Gastroesophageal sphincter (tissue), 4 donors: ENCODE measurements at regions not wholly inside any gene's neighbourhood (a gene's known extent, or its start where the extent isn't known, plus 50 kb on each side); places are given as distances from the start of the nearest gene placed in this dataset.

Experiments
- ATAC-seq: fragments of 150-250 bp; one replicate; pipeline ENCODE4 v1.9.1; 2016; ENCODE audit warnings: mild to moderate bottlenecking, moderate library complexity
- H3K27ac ChIP-seq, 4 donors: fragments of 200-600 bp; sonication (generic) in 3 of 4; 1 replicate in 3 of 4; 2 replicates in 1 of 4; pipeline ENCODE4 v1.5.1; 2016 to 2019
- H3K27me3 ChIP-seq: fragments of 200-600 bp; sonication (generic); one replicate; pipeline ENCODE4 v1.5.1; 2019
- H3K36me3 ChIP-seq, 2 donors: fragments of 200-600 bp; sonication (generic); one replicate each; pipeline ENCODE4 v1.5.1; 2019; ENCODE audit warnings: control low read depth in 1 of 2
- H3K4me1 ChIP-seq, 3 donors: fragments of 200-600 bp; sonication (generic); 1 replicate in 2 of 3; 2 replicates in 1 of 3; pipeline ENCODE4 v1.5.1; 2016 to 2019; ENCODE audit warnings: control low read depth in 2 of 3
- H3K4me3 ChIP-seq, 2 donors: fragments of 200-600 bp; sonication (generic); one replicate each; pipeline ENCODE4 v1.5.1; 2019; ENCODE audit warnings: mild to moderate bottlenecking in 1 of 2, moderate library complexity in 1 of 2
- H3K9me3 ChIP-seq, 3 donors: fragments of 200-600 bp; sonication (generic); one replicate each; pipeline ENCODE4 v1.5.1; 2017 to 2019; ENCODE audit warnings: control low read depth in 2 of 3
- CTCF ChIP-seq, 4 experiments: fragments of 200-600 bp in 2 of 4; fragments of 450-650 bp in 2 of 4; sonication (generic) in 1 of 4; IDR thresholded peaks; one replicate each; pipeline ENCODE4 v1.5.1; 2017 to 2019; ENCODE audit warnings: antibody characterized with exemption in 4 of 4, mild to moderate bottlenecking in 2 of 4, moderate library complexity in 2 of 4
- EP300 ChIP-seq: sonication (generic); formaldehyde crosslinking; IDR thresholded peaks from one replicate; pipeline ENCODE4 v1.6.1; 2017; ENCODE audit warnings: antibody characterized with exemption, mild to moderate bottlenecking
- POLR2A ChIP-seq, 2 donors: fragments of 450-650 bp; IDR thresholded peaks; one replicate each; pipeline ENCODE4 v1.6.1; 2017; ENCODE audit warnings: antibody characterized with exemption in 2 of 2, mild to moderate bottlenecking in 2 of 2, moderate library complexity in 1 of 2
- POLR2AphosphoS5 ChIP-seq: sonication (generic); formaldehyde crosslinking; IDR thresholded peaks from one replicate; pipeline ENCODE4 v1.6.1; 2017; ENCODE audit warnings: antibody characterized with exemption
- WGBS, 2 donors: methylation state at CpG; one replicate each; pipeline ENCODE4 v1.1.5; 2018; ENCODE audit warnings: low coverage in 1 of 2; 5-methylcytosine and 5-hydroxymethylcytosine counted together

- TF ChIP-seq POLR2AphosphoS5 (no peak), POLR2A (IDR thresholded peaks at IDR 0.05) (no peak), EP300 (no peak), CTCF (IDR thresholded peaks at IDR 0.05) (no peak)
- no peaks in the 10 kb centered on the region for H3K9me3 ChIP-seq
- no peaks in the 10 kb centered on the region for H3K27me3 ChIP-seq
- H3K4me3 ChIP-seq, result no peak overlapping the region
- no peaks in the 10 kb centered on the region for H3K36me3 ChIP-seq
- ATAC-seq, result no peak
- H3K4me1 ChIP-seq, result no peaks in the 10 kb centered on the region
- 0 to 65% methylated on average over 1 to 3 of the region's 3 CpGs for WGBS, 2 donors
- no peak overlapping the region for H3K27ac ChIP-seq
Observed at GRCh38 chr2:75390169-75390568, 170.6 kb downstream of the EVA1A start.

- no peak overlapping the region for H3K27ac ChIP-seq
- H3K9me3 ChIP-seq, result no peaks in the 10 kb centered on the region
- ATAC-seq, result no peak
- 50 to 66% methylated on average over 1 to 2 of the region's 2 CpGs for WGBS, 2 donors
- no peak overlapping the region for H3K4me3 ChIP-seq
- H3K36me3 ChIP-seq, result no peaks in the 10 kb centered on the region
- TF ChIP-seq POLR2AphosphoS5 (no peak), EP300 (no peak), CTCF (IDR thresholded peaks at IDR 0.05) (no peak), POLR2A (IDR thresholded peaks at IDR 0.05) (no peak)
- no peaks in the 10 kb centered on the region for H3K27me3 ChIP-seq
- no peaks in the 10 kb centered on the region for H3K4me1 ChIP-seq
Observed at GRCh38 chr2:75389271-75389670, 171.5 kb downstream of the EVA1A start.

GRCh38 chr2:75381032-75381431, 179.7 kb downstream of the EVA1A start:
- WGBS, 2 donors, result 74 to 79% methylated on average over 2 to 9 of the region's 10 CpGs
- Histone ChIP-seq H3K4me1 (no peaks in the 10 kb centered on the region), H3K9me3 (no peaks in the 10 kb centered on the region), H3K4me3 (no peak overlapping the region), H3K27ac (no peak overlapping the region), H3K36me3 (no peaks in the 10 kb centered on the region), H3K27me3 (no peaks in the 10 kb centered on the region)
- TF ChIP-seq POLR2AphosphoS5, result no peak
- no peak for TF ChIP-seq POLR2A (IDR thresholded peaks at IDR 0.05)
- TF ChIP-seq CTCF (IDR thresholded peaks at IDR 0.05), result no peak
- TF ChIP-seq EP300, result no peak
- no peak for ATAC-seq

GRCh38 chr2:75379476-75380210, 180.3 kb upstream of the TACR1 start:
- H3K4me1 ChIP-seq, result no peaks in the 10 kb centered on the region
- no peaks in the 10 kb centered on the region for H3K9me3 ChIP-seq
- no peak overlapping the region for H3K27ac ChIP-seq
- TF ChIP-seq POLR2A (IDR thresholded peaks at IDR 0.05) (no peak), CTCF (IDR thresholded peaks at IDR 0.05) (no peak), POLR2AphosphoS5 (no peak), EP300 (no peak)
- H3K27me3 ChIP-seq, result no peaks in the 10 kb centered on the region
- no peak overlapping the region for H3K4me3 ChIP-seq
- 76 to 83% methylated on average over 5 to 7 of the region's 7 CpGs for WGBS, 2 donors
- H3K36me3 ChIP-seq, result no peaks in the 10 kb centered on the region
- no peak for ATAC-seq
